ENCODE measurements at regions not wholly inside any gene's neighbourhood (a gene's known extent, or its start where the extent isn't known, plus 50 kb on each side); places are given as distances from the start of the nearest gene placed in this dataset.
"Not testable (repeated sequence)": the region's sequence is repeated elsewhere in the genome, so short reads cannot be mapped to it uniquely, and the experiment has no call there.

DNA sequence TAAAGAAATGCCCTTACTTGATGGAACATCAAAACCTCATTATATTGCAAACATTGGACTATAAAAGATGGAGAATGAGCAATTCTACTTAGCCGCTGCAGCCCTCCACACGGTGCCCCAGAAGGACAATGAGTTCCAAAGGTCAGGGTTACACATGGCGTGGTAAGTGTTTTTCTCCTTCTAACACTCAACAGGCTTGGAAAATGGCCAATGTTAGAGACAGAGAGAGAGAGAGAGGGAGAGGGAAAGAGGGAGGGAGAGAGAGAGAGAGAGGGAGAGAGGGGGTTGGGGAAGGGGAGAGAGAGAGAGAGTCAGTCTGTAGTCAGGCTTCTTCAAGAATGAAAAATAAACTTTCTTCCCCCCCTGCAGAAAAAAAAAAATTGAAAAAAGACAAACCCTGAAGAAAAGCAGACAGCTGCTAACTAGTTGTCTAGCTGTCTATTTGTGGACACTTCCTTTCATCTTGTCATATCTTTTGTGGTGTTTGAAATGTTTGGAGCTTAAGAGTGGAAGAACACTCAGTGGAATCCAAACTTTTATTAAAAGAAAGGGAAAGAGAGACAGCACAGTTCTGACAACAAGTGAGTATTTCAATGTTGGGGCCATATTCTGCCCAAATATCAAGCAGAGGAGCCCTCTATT lies 324.8 kb downstream of the TMEM38B start:
- TF ChIP-seq EP300 (IDR thresholded peaks at IDR 0.05) = no peak
- no peak for TF ChIP-seq POLR2A (IDR thresholded peaks at IDR 0.05)
- TF ChIP-seq, protein P1, sequence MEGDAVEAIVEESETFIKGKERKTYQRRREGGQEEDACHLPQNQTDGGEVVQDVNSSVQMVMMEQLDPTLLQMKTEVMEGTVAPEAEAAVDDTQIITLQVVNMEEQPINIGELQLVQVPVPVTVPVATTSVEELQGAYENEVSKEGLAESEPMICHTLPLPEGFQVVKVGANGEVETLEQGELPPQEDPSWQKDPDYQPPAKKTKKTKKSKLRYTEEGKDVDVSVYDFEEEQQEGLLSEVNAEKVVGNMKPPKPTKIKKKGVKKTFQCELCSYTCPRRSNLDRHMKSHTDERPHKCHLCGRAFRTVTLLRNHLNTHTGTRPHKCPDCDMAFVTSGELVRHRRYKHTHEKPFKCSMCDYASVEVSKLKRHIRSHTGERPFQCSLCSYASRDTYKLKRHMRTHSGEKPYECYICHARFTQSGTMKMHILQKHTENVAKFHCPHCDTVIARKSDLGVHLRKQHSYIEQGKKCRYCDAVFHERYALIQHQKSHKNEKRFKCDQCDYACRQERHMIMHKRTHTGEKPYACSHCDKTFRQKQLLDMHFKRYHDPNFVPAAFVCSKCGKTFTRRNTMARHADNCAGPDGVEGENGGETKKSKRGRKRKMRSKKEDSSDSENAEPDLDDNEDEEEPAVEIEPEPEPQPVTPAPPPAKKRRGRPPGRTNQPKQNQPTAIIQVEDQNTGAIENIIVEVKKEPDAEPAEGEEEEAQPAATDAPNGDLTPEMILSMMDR (IDR thresholded peaks at IDR 0.05) = no peak
- 20 to 24% methylated on average over 3 of the region's 3 CpGs for WGBS, 2 donors
- H3K27me3 ChIP-seq = no peaks in the 10 kb centered on the region

GRCh38 chr9:106019702-106020101 lies 325.4 kb downstream of the TMEM38B start:
- DNase-seq (ENCODE audit: low spot score in 2 of 2) = no peak
- 75 to 79% methylated on average over 5 of the region's 5 CpGs for WGBS, 2 donors
- Histone ChIP-seq H3K36me3 (no peaks in the 10 kb centered on the region), H3K4me1 (no peaks in the 10 kb centered on the region), H3K4me3 (no peak overlapping the region), H3K27me3 (no peaks in the 10 kb centered on the region), H3K27ac (no peak overlapping the region), H3K9me3 (no peaks in the 10 kb centered on the region)
- TF ChIP-seq POLR2A (IDR thresholded peaks at IDR 0.05) = no peak

More for the DNA sequence above, 324.8 kb downstream of the TMEM38B start:
- Histone ChIP-seq H3K9me3 (no peaks in the 10 kb centered on the region), H3K4me1 (no peaks in the 10 kb centered on the region), H3K27ac (no peak overlapping the region), H3K36me3 (no peaks in the 10 kb centered on the region), H3K4me3 (no peak overlapping the region)
- no peak for DNase-seq (ENCODE audit: low spot score in 2 of 2)

DNA sequence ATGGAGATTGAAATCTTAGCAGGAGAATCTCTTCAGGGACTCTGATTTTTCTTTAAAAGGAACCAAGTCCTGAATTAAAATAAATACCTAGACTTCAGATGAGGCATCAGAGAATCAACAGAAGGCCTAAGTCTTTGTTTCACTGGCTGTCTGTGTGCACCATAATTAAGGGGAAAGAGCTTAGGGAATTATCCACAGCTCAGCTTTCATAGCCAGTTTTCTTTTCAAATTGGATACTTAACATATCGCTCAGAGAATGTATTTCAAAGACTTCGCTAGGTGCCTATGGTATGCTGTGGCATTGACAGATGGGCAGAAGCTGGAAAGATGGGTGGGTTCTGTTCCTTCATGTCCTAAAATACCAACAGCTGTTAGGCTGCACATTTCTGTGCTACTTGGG lies 325.8 kb downstream of the TMEM38B start:
- Histone ChIP-seq H3K9me3 (no peaks in the 10 kb centered on the region), H3K4me3 (no peak overlapping the region), H3K27ac (no peak overlapping the region), H3K27me3 (no peaks in the 10 kb centered on the region), H3K4me1 (no peaks in the 10 kb centered on the region), H3K36me3 (no peaks in the 10 kb centered on the region)
- TF ChIP-seq EP300 (IDR thresholded peaks at IDR 0.05) (no peak), POLR2A (IDR thresholded peaks at IDR 0.05) (no peak)
- TF ChIP-seq, protein P1 (IDR thresholded peaks at IDR 0.05) = no peak
- DNase-seq (ENCODE audit: low spot score in 2 of 2) = no peak
- 91 to 94% methylated on average over 2 of the region's 2 CpGs for WGBS, 2 donors

- 90 to 99% methylated on average over 2 of the region's 2 CpGs for WGBS, 2 donors
- Histone ChIP-seq H3K4me1 (no peaks in the 10 kb centered on the region), H3K27ac (no peak overlapping the region), H3K4me3 (no peak overlapping the region), H3K27me3 (no peaks in the 10 kb centered on the region), H3K36me3 (no peaks in the 10 kb centered on the region), H3K9me3 (no peaks in the 10 kb centered on the region)
- DNase-seq (ENCODE audit: low spot score in 2 of 2) = no peak
- no peak for TF ChIP-seq EP300 (IDR thresholded peaks at IDR 0.05)
- no peak for TF ChIP-seq POLR2A (IDR thresholded peaks at IDR 0.05)
- TF ChIP-seq, protein P1 (IDR thresholded peaks at IDR 0.05) = no peak
These were observed 329.1 kb downstream of the TMEM38B start for GRCh38 chr9:106023455-106023854.

GRCh38 chr9:106025453-106025852 lies 331.1 kb downstream of the TMEM38B start:
- Histone ChIP-seq H3K4me3 (no peak overlapping the region), H3K4me1 (no peaks in the 10 kb centered on the region), H3K27ac (no peak overlapping the region), H3K27me3 (no peaks in the 10 kb centered on the region), H3K9me3 (peaks cover 0 to 8% (median 0%) of the 10 kb centered on the region in 4 donors), H3K36me3 (no peaks in the 10 kb centered on the region)
- WGBS, 2 donors = 63 to 67% methylated on average over 4 of the region's 4 CpGs
- no peak for DNase-seq (ENCODE audit: low spot score in 2 of 2)
- no peak for TF ChIP-seq POLR2A (IDR thresholded peaks at IDR 0.05)
- no peak for TF ChIP-seq EP300 (IDR thresholded peaks at IDR 0.05)
- TF ChIP-seq, protein P1 (IDR thresholded peaks at IDR 0.05) = no peak

DNA sequence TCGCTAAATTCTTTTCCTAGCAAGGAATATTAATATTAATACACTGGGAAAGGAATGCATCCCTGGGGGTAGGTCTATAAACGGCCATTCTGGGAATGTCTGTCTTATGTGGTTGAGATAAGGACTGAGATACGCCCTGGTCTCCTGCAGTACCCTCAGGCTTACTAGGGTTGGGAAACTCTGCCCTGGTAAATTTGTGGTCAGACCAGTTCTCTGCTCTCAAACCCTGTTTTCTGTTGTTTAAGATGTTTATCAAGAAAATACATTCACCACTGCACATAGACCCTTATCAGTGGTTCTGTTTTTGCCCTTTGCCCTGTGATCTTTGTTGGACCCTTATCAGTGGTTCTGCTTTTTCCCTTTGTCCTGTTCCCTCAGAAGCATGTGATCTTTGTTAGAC lies 335.8 kb downstream of the TMEM38B start:
- H3K27ac ChIP-seq; H3K27me3 ChIP-seq; H3K4me3 ChIP-seq; H3K36me3 ChIP-seq; H3K9me3 ChIP-seq; H3K4me1 ChIP-seq; DNase-seq (ENCODE audit: low spot score in 2 of 2): not testable (repeated sequence)
- 90 to 94% methylated on average over 3 of the region's 3 CpGs for WGBS, 2 donors
